ENCODE measurements at regions not wholly inside any gene's neighbourhood (a gene's known extent, or its start where the extent isn't known, plus 50 kb on each side); places are given as distances from the start of the nearest gene placed in this dataset.

- no peaks in the 10 kb centered on the region for H3K4me1 ChIP-seq (ENCODE audit: insufficient read depth, low read length)
- ChIA-PET CTCF (no interaction called here), POLR2A (no interaction called here)
- H3K27ac Mint-ChIP-seq: no peak overlapping the region
- H3K9me3 ChIP-seq (ENCODE audit: low read length): no peaks in the 10 kb centered on the region
- no peaks in the 10 kb centered on the region for H3K4me1 Mint-ChIP-seq
- no peaks in the 10 kb centered on the region for H3K36me3 ChIP-seq (ENCODE audit: insufficient read depth, low read length)
- H3K27ac ChIP-seq (ENCODE audit: low read depth, low read length): no peak overlapping the region
- DNase-seq: no peak
- H3K27me3 Mint-ChIP-seq: no peaks in the 10 kb centered on the region
- H3K4me3 ChIP-seq (ENCODE audit: low read length): no peak overlapping the region
- no peaks in the 10 kb centered on the region for H3K36me3 Mint-ChIP-seq
- H3K9me3 Mint-ChIP-seq: peaks cover 2 to 25% (median 8%) of the 10 kb centered on the region in 5 donors
- H3K4me3 Mint-ChIP-seq: no peak overlapping the region
- H3K27me3 ChIP-seq (ENCODE audit: insufficient read depth, low read length, poor library complexity, severe bottlenecking): no peaks in the 10 kb centered on the region
These were observed 137.9 kb upstream of the CADM2 start for GRCh38 chr3:84820906-84821305.

DNA sequence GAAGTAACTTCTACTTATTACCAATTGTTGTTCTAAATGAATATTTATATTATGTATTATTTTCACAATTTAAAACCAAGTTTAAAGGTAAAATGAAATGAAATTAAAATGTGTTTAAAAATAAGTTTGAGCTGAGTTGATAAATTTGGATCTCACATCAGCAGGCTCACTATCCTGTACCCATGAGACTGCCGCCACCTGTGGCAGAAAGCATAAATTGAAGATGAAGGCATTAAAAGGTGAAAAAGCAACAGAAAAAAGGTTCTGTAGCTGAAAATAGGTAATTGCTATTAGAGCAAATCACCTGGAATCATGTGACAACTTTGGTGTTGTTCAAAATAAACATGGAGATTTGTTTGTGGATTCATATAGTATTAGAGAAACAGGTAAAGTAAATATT, 133.0 kb upstream of the CADM2 start:
- DNase-seq: no peak
- Mint-ChIP-seq H3K9me3 (peaks cover 2 to 32% (median 10%) of the 10 kb centered on the region in 5 donors), H3K4me3 (no peak overlapping the region), H3K4me1 (no peaks in the 10 kb centered on the region), H3K27me3 (no peaks in the 10 kb centered on the region), H3K36me3 (no peaks in the 10 kb centered on the region), H3K27ac (no peak overlapping the region)
- Histone ChIP-seq H3K27me3 (ENCODE audit: insufficient read depth, low read length, poor library complexity, severe bottlenecking) (no peaks in the 10 kb centered on the region), H3K36me3 (ENCODE audit: insufficient read depth, low read length) (no peaks in the 10 kb centered on the region), H3K4me1 (ENCODE audit: insufficient read depth, low read length) (no peaks in the 10 kb centered on the region), H3K9me3 (ENCODE audit: low read length) (no peaks in the 10 kb centered on the region), H3K27ac (ENCODE audit: low read depth, low read length) (no peak overlapping the region), H3K4me3 (ENCODE audit: low read length) (no peak overlapping the region)
- CTCF ChIA-PET: no interaction called here
- POLR2A ChIA-PET: no interaction called here

DNA sequence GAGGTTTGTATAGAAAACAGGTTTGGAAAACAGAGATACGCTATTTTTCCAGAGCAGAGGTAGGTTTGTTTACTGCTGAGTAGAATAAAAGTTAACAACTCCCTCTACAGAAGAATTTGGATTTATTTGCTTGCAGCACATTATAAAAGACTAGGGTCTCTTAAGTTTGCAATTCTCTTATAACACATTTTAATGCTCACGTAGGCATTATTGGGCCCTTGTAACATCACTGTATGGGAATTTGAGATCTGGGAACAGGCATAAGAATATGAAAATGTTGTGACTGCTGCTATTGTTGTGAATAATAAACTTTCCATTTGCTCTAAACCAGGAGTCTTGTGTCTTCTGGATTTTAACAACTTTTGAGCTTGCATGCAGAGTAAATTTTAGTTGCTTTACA, 128.3 kb upstream of the CADM2 start:
- H3K27ac Mint-ChIP-seq: no peak overlapping the region
- no peaks in the 10 kb centered on the region for H3K27me3 Mint-ChIP-seq
- no peaks in the 10 kb centered on the region for H3K36me3 ChIP-seq (ENCODE audit: insufficient read depth, low read length)
- no peak for DNase-seq
- no peak overlapping the region for H3K27ac ChIP-seq (ENCODE audit: low read depth, low read length)
- H3K4me3 ChIP-seq (ENCODE audit: low read length): no peak overlapping the region
- POLR2A ChIA-PET: no interaction called here
- H3K9me3 Mint-ChIP-seq: peaks cover 0 to 49% (median 11%) of the 10 kb centered on the region in 5 donors
- no peak overlapping the region for H3K4me3 Mint-ChIP-seq
- H3K4me1 Mint-ChIP-seq: no peaks in the 10 kb centered on the region
- CTCF ChIA-PET: no interaction called here
- no peaks in the 10 kb centered on the region for H3K9me3 ChIP-seq (ENCODE audit: low read length)
- no peaks in the 10 kb centered on the region for H3K27me3 ChIP-seq (ENCODE audit: insufficient read depth, low read length, poor library complexity, severe bottlenecking)
- no peaks in the 10 kb centered on the region for H3K36me3 Mint-ChIP-seq
- H3K4me1 ChIP-seq (ENCODE audit: insufficient read depth, low read length): no peaks in the 10 kb centered on the region

- Histone ChIP-seq H3K36me3 (ENCODE audit: insufficient read depth, low read length) (no peaks in the 10 kb centered on the region), H3K4me1 (ENCODE audit: insufficient read depth, low read length) (no peaks in the 10 kb centered on the region), H3K9me3 (ENCODE audit: low read length) (no peaks in the 10 kb centered on the region), H3K27me3 (ENCODE audit: insufficient read depth, low read length, poor library complexity, severe bottlenecking) (no peaks in the 10 kb centered on the region), H3K27ac (ENCODE audit: low read depth, low read length) (no peak overlapping the region), H3K4me3 (ENCODE audit: low read length) (no peak overlapping the region)
- ChIA-PET CTCF (no interaction called here), POLR2A (no interaction called here)
- Mint-ChIP-seq H3K9me3 (peaks cover 0 to 43% (median 7%) of the 10 kb centered on the region in 5 donors), H3K27me3 (no peaks in the 10 kb centered on the region), H3K4me3 (no peak overlapping the region), H3K27ac (no peak overlapping the region), H3K36me3 (no peaks in the 10 kb centered on the region), H3K4me1 (no peaks in the 10 kb centered on the region)
- DNase-seq: no peak
These were observed 123.4 kb upstream of the CADM2 start for GRCh38 chr3:84835366-84835765.

GRCh38 chr3:84836961-84837360, 121.8 kb upstream of the CADM2 start:
- Histone ChIP-seq H3K36me3 (ENCODE audit: insufficient read depth, low read length) (no peaks in the 10 kb centered on the region), H3K4me3 (ENCODE audit: low read length) (no peak overlapping the region), H3K4me1 (ENCODE audit: insufficient read depth, low read length) (no peaks in the 10 kb centered on the region), H3K9me3 (ENCODE audit: low read length) (no peaks in the 10 kb centered on the region), H3K27me3 (ENCODE audit: insufficient read depth, low read length, poor library complexity, severe bottlenecking) (no peaks in the 10 kb centered on the region), H3K27ac (ENCODE audit: low read depth, low read length) (no peak overlapping the region)
- ChIA-PET POLR2A (no interaction called here), CTCF (no interaction called here)
- Mint-ChIP-seq H3K4me1 (no peaks in the 10 kb centered on the region), H3K27me3 (no peaks in the 10 kb centered on the region), H3K9me3 (peaks cover 0 to 38% (median 7%) of the 10 kb centered on the region in 5 donors), H3K27ac (no peak overlapping the region), H3K4me3 (no peak overlapping the region), H3K36me3 (no peaks in the 10 kb centered on the region)
- DNase-seq: no peak

DNA sequence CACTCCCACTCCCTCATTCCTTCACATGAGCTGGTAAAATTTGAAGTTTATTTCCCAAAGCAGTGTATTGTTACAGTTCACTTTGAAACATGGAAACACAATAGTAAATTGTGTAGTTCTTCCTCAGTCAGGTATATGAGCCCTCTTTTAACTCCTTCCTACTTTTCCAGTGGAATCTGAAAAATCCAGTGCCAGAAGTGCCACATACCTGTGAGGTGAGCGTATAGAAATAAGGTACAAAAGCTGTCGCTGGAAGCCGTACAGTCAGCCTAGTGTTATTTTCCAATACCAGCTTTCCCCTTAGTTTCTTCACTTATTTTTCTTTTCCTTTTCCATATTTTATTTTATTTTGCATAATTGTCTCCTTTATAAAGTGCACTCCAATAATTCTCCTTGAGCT, 81.7 kb upstream of the CADM2 start:
- Histone ChIP-seq H3K4me3 (ENCODE audit: low read length) (no peak overlapping the region), H3K27ac (ENCODE audit: low read depth, low read length) (no peak overlapping the region), H3K36me3 (ENCODE audit: insufficient read depth, low read length) (no peaks in the 10 kb centered on the region), H3K4me1 (ENCODE audit: insufficient read depth, low read length) (no peaks in the 10 kb centered on the region), H3K27me3 (ENCODE audit: insufficient read depth, low read length, poor library complexity, severe bottlenecking) (no peaks in the 10 kb centered on the region), H3K9me3 (ENCODE audit: low read length) (no peaks in the 10 kb centered on the region)
- no peak for DNase-seq
- Mint-ChIP-seq H3K36me3 (peaks cover 0 to 3% (median 0%) of the 10 kb centered on the region in 3 donors), H3K27me3 (no peaks in the 10 kb centered on the region), H3K4me1 (no peaks in the 10 kb centered on the region), H3K27ac (no peak overlapping the region), H3K9me3 (peaks cover 5 to 15% (median 9%) of the 10 kb centered on the region in 5 donors), H3K4me3 (no peak overlapping the region)
- POLR2A ChIA-PET: no interaction called here
- CTCF ChIA-PET: no interaction called here

- no peaks in the 10 kb centered on the region for H3K36me3 ChIP-seq (ENCODE audit: insufficient read depth, low read length)
- H3K4me1 ChIP-seq (ENCODE audit: insufficient read depth, low read length): no peaks in the 10 kb centered on the region
- peaks cover 4 to 25% (median 8%) of the 10 kb centered on the region in 5 donors for H3K9me3 Mint-ChIP-seq
- no peaks in the 10 kb centered on the region for H3K27me3 Mint-ChIP-seq
- H3K4me3 Mint-ChIP-seq: no peak overlapping the region
- H3K4me3 ChIP-seq (ENCODE audit: low read length): no peak overlapping the region
- no peak overlapping the region for H3K27ac Mint-ChIP-seq
- POLR2A ChIA-PET: no interaction called here
- no peaks in the 10 kb centered on the region for H3K4me1 Mint-ChIP-seq
- no peak for DNase-seq
- CTCF ChIA-PET: no interaction called here
- H3K27me3 ChIP-seq (ENCODE audit: insufficient read depth, low read length, poor library complexity, severe bottlenecking): no peaks in the 10 kb centered on the region
- no peaks in the 10 kb centered on the region for H3K9me3 ChIP-seq (ENCODE audit: low read length)
- peaks cover 0 to 3% (median 0%) of the 10 kb centered on the region in 3 donors for H3K36me3 Mint-ChIP-seq
- H3K27ac ChIP-seq (ENCODE audit: low read depth, low read length): no peak overlapping the region
These were observed 77.5 kb upstream of the CADM2 start for GRCh38 chr3:84881288-84881687.

DNA sequence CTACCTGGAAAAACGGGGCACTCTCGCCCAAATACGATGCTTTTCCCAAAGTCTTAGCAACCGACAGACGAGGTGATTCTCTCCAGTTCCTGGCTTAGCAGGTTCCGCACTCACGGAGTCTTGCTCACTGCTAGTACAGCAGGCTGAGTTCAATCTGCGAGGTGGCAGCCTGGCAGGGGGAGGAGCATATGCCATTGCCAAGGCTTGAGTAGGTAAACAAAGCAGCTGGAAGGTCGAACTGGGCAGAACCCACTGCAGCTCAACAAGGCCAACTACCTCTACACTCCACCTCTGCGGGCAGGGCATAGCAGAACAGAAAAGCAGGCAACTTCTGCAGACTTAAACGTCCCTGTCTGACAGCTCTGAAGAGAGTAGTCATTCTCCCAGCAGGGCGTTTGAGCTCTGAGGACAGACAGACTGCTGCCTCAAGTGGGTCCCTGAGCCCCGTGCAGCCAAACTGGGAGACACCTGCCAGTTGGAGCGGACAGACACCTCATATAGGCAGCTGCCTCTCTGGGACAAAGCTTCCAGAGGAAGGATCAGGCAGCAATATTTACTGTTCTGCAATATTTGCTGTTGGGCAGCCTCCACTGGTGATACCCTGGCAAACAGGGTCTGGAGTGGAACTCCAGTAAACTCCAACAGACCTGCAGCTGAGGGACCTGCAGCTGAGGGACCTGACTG, 73.4 kb upstream of the CADM2 start:
- CTCF ChIA-PET: no interaction called here
- no peak overlapping the region for H3K27ac ChIP-seq (ENCODE audit: low read depth, low read length)
- H3K4me3 ChIP-seq (ENCODE audit: low read length): no peak overlapping the region
- H3K9me3 ChIP-seq (ENCODE audit: low read length): no peaks in the 10 kb centered on the region
- no peaks in the 10 kb centered on the region for H3K4me1 Mint-ChIP-seq
- peaks cover 9 to 31% (median 19%) of the 10 kb centered on the region in 5 donors for H3K9me3 Mint-ChIP-seq
- H3K27me3 Mint-ChIP-seq: no peaks in the 10 kb centered on the region
- POLR2A ChIA-PET: no interaction called here
- H3K27ac Mint-ChIP-seq: peak overlapping the region in 1 of 8 donors; percentile 29
- no peak overlapping the region for H3K4me3 Mint-ChIP-seq
- H3K4me1 ChIP-seq (ENCODE audit: insufficient read depth, low read length): no peaks in the 10 kb centered on the region
- H3K36me3 Mint-ChIP-seq: no peaks in the 10 kb centered on the region
- no peak for DNase-seq
- no peaks in the 10 kb centered on the region for H3K27me3 ChIP-seq (ENCODE audit: insufficient read depth, low read length, poor library complexity, severe bottlenecking)
- no peaks in the 10 kb centered on the region for H3K36me3 ChIP-seq (ENCODE audit: insufficient read depth, low read length)

- no peak overlapping the region for H3K27ac Mint-ChIP-seq
- peaks cover 18 to 35% (median 29%) of the 10 kb centered on the region in 5 donors for H3K9me3 Mint-ChIP-seq
- H3K4me1 Mint-ChIP-seq: no peaks in the 10 kb centered on the region
- CTCF ChIA-PET: no interaction called here
- no peaks in the 10 kb centered on the region for H3K9me3 ChIP-seq (ENCODE audit: low read length)
- H3K27ac ChIP-seq (ENCODE audit: low read depth, low read length): no peak overlapping the region
- H3K27me3 ChIP-seq (ENCODE audit: insufficient read depth, low read length, poor library complexity, severe bottlenecking): no peaks in the 10 kb centered on the region
- no peak overlapping the region for H3K4me3 Mint-ChIP-seq
- POLR2A ChIA-PET: no interaction called here
- H3K36me3 ChIP-seq (ENCODE audit: insufficient read depth, low read length): no peaks in the 10 kb centered on the region
- H3K4me3 ChIP-seq (ENCODE audit: low read length): no peak overlapping the region
- H3K27me3 Mint-ChIP-seq: no peaks in the 10 kb centered on the region
- no peaks in the 10 kb centered on the region for H3K36me3 Mint-ChIP-seq
- no peaks in the 10 kb centered on the region for H3K4me1 ChIP-seq (ENCODE audit: insufficient read depth, low read length)
- no peak for DNase-seq
These were observed 66.9 kb upstream of the CADM2 start for GRCh38 chr3:84891851-84892250.

Measured in CD8-positive, alpha-beta memory T cell (primary cell).